Osteocyte (in vitro differentiated cells): ENCODE measurements at regions not wholly inside any gene's neighbourhood (a gene's known extent, or its start where the extent isn't known, plus 50 kb on each side); places are given as distances from the start of the nearest gene placed in this dataset.

Experiments
- DNase-seq: peaks from one replicate; pipeline ENCODE4 v3.0.0; 2021; ENCODE audit warnings: mixed read lengths; ENCODE audit not compliant: unreplicated experiment; ENCODE audit errors: extremely low spot score
- H3K27ac Mint-ChIP-seq: one replicate; pipeline ENCODE4 v1.8.0; 2021; ENCODE audit warnings: mild to moderate bottlenecking, mixed read lengths; ENCODE audit not compliant: unreplicated experiment
- H3K27me3 Mint-ChIP-seq: one replicate; pipeline ENCODE4 v1.8.0; 2021; ENCODE audit warnings: mixed read lengths; ENCODE audit not compliant: unreplicated experiment
- H3K36me3 Mint-ChIP-seq: one replicate; pipeline ENCODE4 v1.8.0; 2021; ENCODE audit warnings: mixed read lengths; ENCODE audit not compliant: unreplicated experiment
- H3K4me1 Mint-ChIP-seq: one replicate; pipeline ENCODE4 v1.8.0; 2021; ENCODE audit warnings: mixed read lengths; ENCODE audit not compliant: unreplicated experiment
- H3K4me3 Mint-ChIP-seq: one replicate; pipeline ENCODE4 v1.8.0; 2021; ENCODE audit warnings: mild to moderate bottlenecking, moderate library complexity, mixed read lengths; ENCODE audit not compliant: unreplicated experiment
- H3K9me3 Mint-ChIP-seq: one replicate; pipeline ENCODE4 v1.8.0; 2021; ENCODE audit warnings: mixed read lengths; ENCODE audit not compliant: unreplicated experiment
- CTCF ChIP-seq: fragments of 200-600 bp; sonication (generic); IDR thresholded peaks from 2 replicates; pipeline ENCODE4 v1.5.0; 2021; ENCODE audit warnings: antibody characterized with exemption, mild to moderate bottlenecking, moderate library complexity

- Mint-ChIP-seq H3K9me3 (no peaks in the 10 kb centered on the region), H3K27ac (no peak overlapping the region), H3K36me3 (no peaks in the 10 kb centered on the region), H3K4me1 (peaks cover 30% of the 10 kb centered on the region), H3K27me3 (no peaks in the 10 kb centered on the region), H3K4me3 (no peak overlapping the region)
- DNase-seq: no peak
- TF ChIP-seq CTCF: no peak
Measured at GRCh38 chr3:101928890-101929289, 79.6 kb downstream of the NFKBIZ start.

GRCh38 chr3:101931081-101931480, 81.8 kb downstream of the NFKBIZ start:
- H3K4me1 Mint-ChIP-seq: peaks cover 24% of the 10 kb centered on the region
- no peak overlapping the region for H3K4me3 Mint-ChIP-seq
- no peak overlapping the region for H3K27ac Mint-ChIP-seq
- no peaks in the 10 kb centered on the region for H3K27me3 Mint-ChIP-seq
- H3K9me3 Mint-ChIP-seq: no peaks in the 10 kb centered on the region
- no peak for TF ChIP-seq CTCF
- no peak for DNase-seq
- no peaks in the 10 kb centered on the region for H3K36me3 Mint-ChIP-seq

- H3K4me1 Mint-ChIP-seq: peaks cover 23% of the 10 kb centered on the region
- H3K9me3 Mint-ChIP-seq: peaks cover 7% of the 10 kb centered on the region
- no peak overlapping the region for H3K27ac Mint-ChIP-seq
- no peak for DNase-seq
- no peak for TF ChIP-seq CTCF
- H3K36me3 Mint-ChIP-seq: no peaks in the 10 kb centered on the region
- no peaks in the 10 kb centered on the region for H3K27me3 Mint-ChIP-seq
- H3K4me3 Mint-ChIP-seq: no peak overlapping the region
Measured at GRCh38 chr3:101932326-101933068, 83.2 kb downstream of the NFKBIZ start.

- no peak for TF ChIP-seq CTCF
- Mint-ChIP-seq H3K9me3 (peaks cover 7% of the 10 kb centered on the region), H3K36me3 (no peaks in the 10 kb centered on the region), H3K4me3 (no peak overlapping the region), H3K27ac (peak overlapping the region; percentile 82), H3K27me3 (no peaks in the 10 kb centered on the region), H3K4me1 (peaks cover 14% of the 10 kb centered on the region)
- DNase-seq: no peak
Measured at GRCh38 chr3:101936419-101937356, 87.4 kb downstream of the NFKBIZ start.

- H3K36me3 Mint-ChIP-seq: no peaks in the 10 kb centered on the region
- TF ChIP-seq CTCF: no peak
- no peaks in the 10 kb centered on the region for H3K27me3 Mint-ChIP-seq
- H3K4me1 Mint-ChIP-seq: peaks cover 21% of the 10 kb centered on the region
- H3K9me3 Mint-ChIP-seq: peaks cover 7% of the 10 kb centered on the region
- H3K27ac Mint-ChIP-seq: no peak overlapping the region
- DNase-seq: no peak
- no peak overlapping the region for H3K4me3 Mint-ChIP-seq
Measured at GRCh38 chr3:101938262-101938847, 89.0 kb downstream of the NFKBIZ start.
